Cardiac muscle cell (in vitro differentiated cells and primary cell): ENCODE measurements at regions not wholly inside any gene's neighbourhood (a gene's known extent, or its start where the extent isn't known, plus 50 kb on each side); places are given as distances from the start of the nearest gene placed in this dataset.
A peak's percentile ranks its signal among the peaks of the same experiment; 100 is the strongest.

Source experiments
- DNase-seq, 2 donors: peaks; one replicate each; pipeline versions ENCODE4 v3.0.0 to v3.0.0-alpha.2; 2010 to 2017; ENCODE audit warnings: low read depth in 1 of 2, low spot score in 1 of 2
- H3K27ac ChIP-seq: fragments of 200-600 bp; sonication (generic); 2 replicates; pipeline ENCODE4 v1.5.1; 2016
- H3K27me3 ChIP-seq: fragments of 200-600 bp; sonication (generic); 2 replicates; pipeline ENCODE4 v1.6.0; 2016; ENCODE audit warnings: control low read depth
- H3K36me3 ChIP-seq: fragments of 200-600 bp; sonication (generic); 2 replicates; pipeline ENCODE4 v1.5.1; 2016; ENCODE audit warnings: control low read depth
- H3K4me1 ChIP-seq: fragments of 200-600 bp; sonication (generic); 2 replicates; pipeline ENCODE4 v1.8.1; 2017; ENCODE audit warnings: low read depth, mild to moderate bottlenecking, mixed run types
- H3K4me3 ChIP-seq: fragments of 200-600 bp; sonication (generic); 2 replicates; pipeline ENCODE4 v1.5.1; 2016; ENCODE audit warnings: mild to moderate bottlenecking
- H3K9me3 ChIP-seq: fragments of 200-600 bp; sonication (generic); 2 replicates; pipeline ENCODE4 v1.5.1; 2017; ENCODE audit warnings: low read depth, mild to moderate bottlenecking, control low read depth
- CTCF ChIP-seq: IDR thresholded peaks from 2 replicates; pipeline ENCODE4 v1.5.1; 2012; ENCODE audit warnings: low read depth, mild to moderate bottlenecking, low read length

DNA sequence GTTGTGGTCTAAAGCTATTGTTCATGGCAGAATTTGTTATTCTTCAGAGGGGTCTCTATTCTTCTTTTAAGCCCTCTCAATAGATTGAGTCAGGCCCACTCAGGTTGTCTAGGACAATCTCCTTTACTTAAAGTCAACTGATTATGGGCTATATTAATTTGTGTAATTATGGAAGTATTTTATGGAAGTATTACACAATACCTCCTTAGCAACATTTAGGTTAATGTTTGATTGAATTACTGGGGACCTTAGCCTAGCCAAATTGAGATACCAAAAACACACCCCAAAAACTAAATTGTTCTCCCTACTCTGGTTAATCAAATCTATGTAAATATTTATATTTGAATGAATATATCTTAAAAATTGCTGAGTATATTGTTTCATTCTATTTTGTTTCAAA is 347.1 kb upstream of the GRIN3A start:
- H3K36me3 ChIP-seq, result no peaks in the 10 kb centered on the region
- TF ChIP-seq CTCF, result no peak

GRCh38 chr9:102072059-102072764 is 333.8 kb upstream of the GRIN3A start:
- DNase-seq, result no peak
- no peak for TF ChIP-seq CTCF
- Histone ChIP-seq H3K9me3 (no peaks in the 10 kb centered on the region), H3K4me1 (no peaks in the 10 kb centered on the region), H3K4me3 (no peak overlapping the region), H3K36me3 (no peaks in the 10 kb centered on the region), H3K27me3 (no peaks in the 10 kb centered on the region), H3K27ac (no peak overlapping the region)

More for the DNA sequence above, 347.1 kb upstream of the GRIN3A start:
- H3K27ac ChIP-seq, result no peak overlapping the region
- no peaks in the 10 kb centered on the region for H3K4me1 ChIP-seq
- H3K4me3 ChIP-seq, result no peak overlapping the region
- H3K27me3 ChIP-seq, result no peaks in the 10 kb centered on the region
- DNase-seq, result no peak
- H3K9me3 ChIP-seq, result no peaks in the 10 kb centered on the region

- no peak for TF ChIP-seq CTCF
- H3K27me3 ChIP-seq, result no peaks in the 10 kb centered on the region
- H3K27ac ChIP-seq, result no peak overlapping the region
- H3K4me3 ChIP-seq, result no peak overlapping the region
- no peaks in the 10 kb centered on the region for H3K36me3 ChIP-seq
- no peaks in the 10 kb centered on the region for H3K4me1 ChIP-seq
- peak in 1 of 2 donors; percentile 0 for DNase-seq
- H3K9me3 ChIP-seq, result no peaks in the 10 kb centered on the region
Measured at GRCh38 chr9:102069969-102070368, 331.5 kb upstream of the GRIN3A start.

- Histone ChIP-seq H3K27ac (no peak overlapping the region), H3K9me3 (no peaks in the 10 kb centered on the region), H3K27me3 (no peaks in the 10 kb centered on the region), H3K4me1 (no peaks in the 10 kb centered on the region), H3K36me3 (no peaks in the 10 kb centered on the region), H3K4me3 (no peak overlapping the region)
- no peak for DNase-seq
- no peak for TF ChIP-seq CTCF
Measured at GRCh38 chr9:102054811-102055210, 316.4 kb upstream of the GRIN3A start.

- Histone ChIP-seq H3K4me1 (no peaks in the 10 kb centered on the region), H3K9me3 (no peaks in the 10 kb centered on the region), H3K27ac (no peak overlapping the region), H3K36me3 (no peaks in the 10 kb centered on the region), H3K4me3 (no peak overlapping the region), H3K27me3 (no peaks in the 10 kb centered on the region)
- no peak for TF ChIP-seq CTCF
- no peak for DNase-seq
Measured at GRCh38 chr9:102049586-102050246, 311.3 kb upstream of the GRIN3A start.
